ENCODE measurements at regions not wholly inside any gene's neighbourhood (a gene's known extent, or its start where the extent isn't known, plus 50 kb on each side); places are given as distances from the start of the nearest gene placed in this dataset.

GRCh38 chr18:53749766-53750165 lies 474.7 kb downstream of the MBD2 start:
- H2AFZ ChIP-seq (ENCODE audit: low read length), result no peak overlapping the region
- no peak overlapping the region for H3K9ac ChIP-seq (ENCODE audit: insufficient read depth, low read length)
- H3K4me3 ChIP-seq (replicated peaks in 1 of 4; ENCODE audit: control extremely low read depth in 1 of 4, insufficient read depth in 1 of 4, low read depth in 3 of 4, low read length in 4 of 4), result no peak overlapping the region
- H4K20me1 ChIP-seq (ENCODE audit: control insufficient read depth, extremely low read depth, insufficient read depth, low read length), result no peaks in the 10 kb centered on the region
- H3K79me2 ChIP-seq (ENCODE audit: control insufficient read depth, insufficient read depth, low read length), result no peaks in the 10 kb centered on the region
- H3K27me3 ChIP-seq (ENCODE audit: control insufficient read depth, insufficient read depth, low read length), result no peaks in the 10 kb centered on the region
- H3K9me3 ChIP-seq (ENCODE audit: control insufficient read depth, insufficient read depth, low read depth, low read length), result no peaks in the 10 kb centered on the region
- no peak overlapping the region for H3K4me2 ChIP-seq (ENCODE audit: extremely low read depth, insufficient read depth, low read length)
- no peak for DNase-seq (ENCODE audit: low read depth in 2 of 2)
- no peaks in the 10 kb centered on the region for H3K4me1 ChIP-seq (ENCODE audit: control insufficient read depth, extremely low read depth, insufficient read depth, low read length)
- H3K36me3 ChIP-seq (ENCODE audit: control insufficient read depth, insufficient read depth, low read length), result no peaks in the 10 kb centered on the region
- no peak overlapping the region for H3K27ac ChIP-seq (ENCODE audit: insufficient read depth, low read length)
- TF ChIP-seq CTCF (conservative IDR thresholded peaks at IDR 0.05 in 1 of 2, IDR thresholded peaks at IDR 0.05 in 1 of 2; ENCODE audit: low read depth in 1 of 2, low read length in 2 of 2) (no peak), EZH2 (IDR thresholded peaks at IDR 0.05; ENCODE audit: low read length, missing control alignments) (no peak)

DNA sequence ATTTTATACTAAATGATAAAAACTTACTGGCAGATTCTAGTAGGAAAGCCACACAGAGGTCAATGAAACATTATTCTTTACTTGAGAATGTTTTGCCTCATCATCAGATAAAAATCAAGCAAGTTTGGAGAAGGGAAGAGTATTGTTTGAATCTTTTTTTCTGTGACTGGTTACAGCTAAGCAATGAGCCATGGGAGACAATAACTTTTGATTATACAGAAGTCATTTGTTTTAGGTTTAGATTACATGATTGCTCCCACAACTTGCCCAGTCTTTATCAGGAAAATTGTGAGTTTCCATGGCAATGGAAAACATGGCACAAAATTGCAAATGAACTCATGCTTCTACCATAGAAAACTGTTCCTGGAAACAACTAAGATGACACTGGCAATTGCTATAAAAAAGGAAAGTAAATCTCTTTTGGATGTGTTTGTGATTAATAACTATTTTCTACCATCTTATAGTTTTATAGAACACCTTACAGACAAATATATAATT lies 476.8 kb downstream of the MBD2 start:
- H3K79me2 ChIP-seq (ENCODE audit: control insufficient read depth, insufficient read depth, low read length), result no peaks in the 10 kb centered on the region
- no peak for TF ChIP-seq EZH2 (IDR thresholded peaks at IDR 0.05; ENCODE audit: low read length, missing control alignments)
- no peak for TF ChIP-seq CTCF (conservative IDR thresholded peaks at IDR 0.05 in 1 of 2, IDR thresholded peaks at IDR 0.05 in 1 of 2; ENCODE audit: low read depth in 1 of 2, low read length in 2 of 2)
- H3K4me1 ChIP-seq (ENCODE audit: control insufficient read depth, extremely low read depth, insufficient read depth, low read length), result no peaks in the 10 kb centered on the region
- H3K9ac ChIP-seq (ENCODE audit: insufficient read depth, low read length), result no peak overlapping the region
- no peaks in the 10 kb centered on the region for H3K9me3 ChIP-seq (ENCODE audit: control insufficient read depth, insufficient read depth, low read depth, low read length)
- H2AFZ ChIP-seq (ENCODE audit: low read length), result no peak overlapping the region
- H3K27me3 ChIP-seq (ENCODE audit: control insufficient read depth, insufficient read depth, low read length), result no peaks in the 10 kb centered on the region
- no peak for DNase-seq (ENCODE audit: low read depth in 2 of 2)
- no peak overlapping the region for H3K27ac ChIP-seq (ENCODE audit: insufficient read depth, low read length)
- no peak overlapping the region for H3K4me2 ChIP-seq (ENCODE audit: extremely low read depth, insufficient read depth, low read length)
- no peaks in the 10 kb centered on the region for H4K20me1 ChIP-seq (ENCODE audit: control insufficient read depth, extremely low read depth, insufficient read depth, low read length)
- H3K4me3 ChIP-seq (replicated peaks in 1 of 4; ENCODE audit: control extremely low read depth in 1 of 4, insufficient read depth in 1 of 4, low read depth in 3 of 4, low read length in 4 of 4), result no peak overlapping the region
- H3K36me3 ChIP-seq (ENCODE audit: control insufficient read depth, insufficient read depth, low read length), result no peaks in the 10 kb centered on the region

DNA sequence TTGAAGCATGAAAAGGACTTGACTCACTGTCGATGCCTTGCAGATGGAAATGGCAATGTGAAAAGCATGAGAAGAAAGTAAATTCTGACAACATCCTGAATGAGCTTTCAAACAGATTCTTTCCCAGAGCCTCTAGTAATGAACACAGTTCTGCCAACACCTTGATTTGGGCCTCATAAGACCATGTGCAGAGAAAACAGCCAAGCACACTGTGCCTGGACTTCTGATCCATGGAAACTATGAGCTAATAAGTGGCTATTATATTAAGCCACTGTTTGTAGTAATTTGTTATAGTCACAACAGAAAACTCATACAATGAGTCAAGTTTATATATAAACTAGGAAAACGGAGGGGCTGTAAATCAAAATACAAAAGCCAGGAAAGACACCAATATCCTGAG lies 477.3 kb downstream of the MBD2 start:
- Histone ChIP-seq H4K20me1 (ENCODE audit: control insufficient read depth, extremely low read depth, insufficient read depth, low read length) (no peaks in the 10 kb centered on the region), H3K9ac (ENCODE audit: insufficient read depth, low read length) (no peak overlapping the region), H3K79me2 (ENCODE audit: control insufficient read depth, insufficient read depth, low read length) (no peaks in the 10 kb centered on the region), H3K4me3 (replicated peaks in 1 of 4; ENCODE audit: control extremely low read depth in 1 of 4, insufficient read depth in 1 of 4, low read depth in 3 of 4, low read length in 4 of 4) (no peak overlapping the region), H3K27me3 (ENCODE audit: control insufficient read depth, insufficient read depth, low read length) (no peaks in the 10 kb centered on the region), H2AFZ (ENCODE audit: low read length) (no peak overlapping the region), H3K27ac (ENCODE audit: insufficient read depth, low read length) (no peak overlapping the region), H3K36me3 (ENCODE audit: control insufficient read depth, insufficient read depth, low read length) (no peaks in the 10 kb centered on the region), H3K9me3 (ENCODE audit: control insufficient read depth, insufficient read depth, low read depth, low read length) (no peaks in the 10 kb centered on the region), H3K4me2 (ENCODE audit: extremely low read depth, insufficient read depth, low read length) (no peak overlapping the region), H3K4me1 (ENCODE audit: control insufficient read depth, extremely low read depth, insufficient read depth, low read length) (no peaks in the 10 kb centered on the region)
- TF ChIP-seq EZH2 (IDR thresholded peaks at IDR 0.05; ENCODE audit: low read length, missing control alignments), result no peak
- no peak for TF ChIP-seq CTCF (conservative IDR thresholded peaks at IDR 0.05 in 1 of 2, IDR thresholded peaks at IDR 0.05 in 1 of 2; ENCODE audit: low read depth in 1 of 2, low read length in 2 of 2)
- no peak for DNase-seq (ENCODE audit: low read depth in 2 of 2)

Data from fibroblast of lung (primary cell).